Cardiac muscle cell (in vitro differentiated cells and primary cell): ENCODE measurements at regions not wholly inside any gene's neighbourhood (a gene's known extent, or its start where the extent isn't known, plus 50 kb on each side); places are given as distances from the start of the nearest gene placed in this dataset.

Source experiments
- DNase-seq, 2 donors: peaks; one replicate each; pipeline versions ENCODE4 v3.0.0 to v3.0.0-alpha.2; 2010 to 2017; ENCODE audit warnings: low read depth in 1 of 2, low spot score in 1 of 2
- H3K27ac ChIP-seq: fragments of 200-600 bp; sonication (generic); 2 replicates; pipeline ENCODE4 v1.5.1; 2016
- H3K27me3 ChIP-seq: fragments of 200-600 bp; sonication (generic); 2 replicates; pipeline ENCODE4 v1.6.0; 2016; ENCODE audit warnings: control low read depth
- H3K36me3 ChIP-seq: fragments of 200-600 bp; sonication (generic); 2 replicates; pipeline ENCODE4 v1.5.1; 2016; ENCODE audit warnings: control low read depth
- H3K4me1 ChIP-seq: fragments of 200-600 bp; sonication (generic); 2 replicates; pipeline ENCODE4 v1.8.1; 2017; ENCODE audit warnings: low read depth, mild to moderate bottlenecking, mixed run types
- H3K4me3 ChIP-seq: fragments of 200-600 bp; sonication (generic); 2 replicates; pipeline ENCODE4 v1.5.1; 2016; ENCODE audit warnings: mild to moderate bottlenecking
- H3K9me3 ChIP-seq: fragments of 200-600 bp; sonication (generic); 2 replicates; pipeline ENCODE4 v1.5.1; 2017; ENCODE audit warnings: low read depth, mild to moderate bottlenecking, control low read depth
- TF ChIP-seq, protein P1 (sequence below): IDR thresholded peaks from 2 replicates; pipeline ENCODE4 v1.5.1; 2012; ENCODE audit warnings: low read depth, mild to moderate bottlenecking, low read length

DNA sequence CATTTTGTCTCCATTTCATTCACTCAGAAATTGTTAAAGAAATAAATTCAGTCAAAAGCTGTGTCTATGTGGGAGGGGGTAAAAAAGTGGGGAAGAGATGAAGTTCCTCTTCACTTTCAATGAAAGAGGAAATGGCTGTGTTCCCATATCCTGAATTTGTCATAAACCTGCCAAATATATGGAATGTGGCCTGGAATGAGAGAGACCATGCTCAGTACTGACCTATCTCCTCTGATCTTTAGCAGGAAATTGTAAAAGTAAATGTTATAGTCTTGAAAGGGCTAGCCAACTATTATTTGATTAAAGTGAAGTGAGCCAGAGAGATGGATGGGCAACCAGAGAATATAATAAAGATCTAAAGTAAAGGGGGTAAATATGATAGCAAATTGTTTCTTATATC lies 130.3 kb upstream of the C21orf91 start:
- Histone ChIP-seq H3K36me3 (no peaks in the 10 kb centered on the region), H3K4me1 (no peaks in the 10 kb centered on the region), H3K27me3 (no peaks in the 10 kb centered on the region), H3K27ac (no peak overlapping the region), H3K4me3 (no peak overlapping the region), H3K9me3 (no peaks in the 10 kb centered on the region)
- TF ChIP-seq, protein P1, sequence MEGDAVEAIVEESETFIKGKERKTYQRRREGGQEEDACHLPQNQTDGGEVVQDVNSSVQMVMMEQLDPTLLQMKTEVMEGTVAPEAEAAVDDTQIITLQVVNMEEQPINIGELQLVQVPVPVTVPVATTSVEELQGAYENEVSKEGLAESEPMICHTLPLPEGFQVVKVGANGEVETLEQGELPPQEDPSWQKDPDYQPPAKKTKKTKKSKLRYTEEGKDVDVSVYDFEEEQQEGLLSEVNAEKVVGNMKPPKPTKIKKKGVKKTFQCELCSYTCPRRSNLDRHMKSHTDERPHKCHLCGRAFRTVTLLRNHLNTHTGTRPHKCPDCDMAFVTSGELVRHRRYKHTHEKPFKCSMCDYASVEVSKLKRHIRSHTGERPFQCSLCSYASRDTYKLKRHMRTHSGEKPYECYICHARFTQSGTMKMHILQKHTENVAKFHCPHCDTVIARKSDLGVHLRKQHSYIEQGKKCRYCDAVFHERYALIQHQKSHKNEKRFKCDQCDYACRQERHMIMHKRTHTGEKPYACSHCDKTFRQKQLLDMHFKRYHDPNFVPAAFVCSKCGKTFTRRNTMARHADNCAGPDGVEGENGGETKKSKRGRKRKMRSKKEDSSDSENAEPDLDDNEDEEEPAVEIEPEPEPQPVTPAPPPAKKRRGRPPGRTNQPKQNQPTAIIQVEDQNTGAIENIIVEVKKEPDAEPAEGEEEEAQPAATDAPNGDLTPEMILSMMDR = no peak
- DNase-seq = no peak

DNA sequence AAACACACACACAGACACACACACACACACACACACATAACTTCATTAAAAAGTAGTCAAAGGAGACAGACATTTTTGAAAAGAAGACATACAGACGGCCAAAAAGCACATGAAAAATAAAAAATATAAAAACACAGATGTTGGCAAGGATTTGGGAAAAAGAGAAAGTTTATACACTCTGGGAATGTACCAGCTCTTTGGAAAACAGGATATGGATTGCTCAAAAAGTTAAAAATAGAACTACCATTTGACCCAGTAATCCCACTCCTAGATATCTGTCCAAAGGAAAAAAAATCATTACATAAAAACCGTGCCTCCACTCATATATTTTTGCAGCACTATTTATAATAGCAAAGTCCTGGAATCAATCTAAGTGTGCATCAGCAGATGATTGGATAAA lies 128.4 kb upstream of the C21orf91 start:
- no peak overlapping the region for H3K4me3 ChIP-seq
- TF ChIP-seq, protein P1 = no peak
- H3K9me3 ChIP-seq = no peaks in the 10 kb centered on the region
- no peak overlapping the region for H3K27ac ChIP-seq
- no peaks in the 10 kb centered on the region for H3K27me3 ChIP-seq
- H3K36me3 ChIP-seq = no peaks in the 10 kb centered on the region
- no peak for DNase-seq
- no peaks in the 10 kb centered on the region for H3K4me1 ChIP-seq

DNA sequence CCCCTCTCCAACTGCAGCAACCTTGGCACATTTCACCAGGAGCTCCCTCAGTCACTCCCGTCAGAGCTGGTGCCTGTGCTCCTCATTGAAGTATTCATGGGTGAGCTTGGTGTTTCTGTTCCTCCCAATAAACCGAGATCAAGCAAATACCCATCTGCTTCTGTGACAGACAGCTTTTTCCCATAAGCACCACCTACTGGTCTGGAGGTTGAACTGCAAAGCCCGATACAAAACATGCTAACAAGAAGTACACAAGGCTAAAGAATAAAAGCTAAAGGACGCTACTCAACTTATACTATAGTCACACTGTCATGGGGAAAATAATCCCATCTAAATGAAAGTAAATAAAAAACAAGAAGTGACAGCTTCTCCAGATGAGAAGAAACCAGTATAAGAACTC lies 111.9 kb upstream of the C21orf91 start:
- TF ChIP-seq, protein P1 = peak; percentile 19

DNA sequence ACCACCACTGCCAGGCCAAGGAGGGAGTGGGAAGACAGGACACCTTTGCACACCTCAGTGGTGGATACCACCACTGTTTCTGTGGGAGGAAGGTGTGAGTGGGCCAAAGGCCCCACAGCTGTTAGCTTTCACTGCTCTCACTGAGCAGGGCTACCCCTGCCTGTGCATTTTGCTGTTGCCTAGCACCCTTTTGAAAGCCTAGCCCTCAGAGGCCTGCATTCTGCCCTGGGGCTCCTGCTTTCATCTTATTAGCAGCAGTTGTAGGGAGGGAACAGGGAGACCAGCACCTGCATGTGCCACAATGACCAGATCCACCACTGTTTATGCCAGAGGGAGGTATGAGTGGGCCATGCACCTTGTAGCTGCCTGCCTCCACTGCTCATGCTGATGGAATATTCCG lies 110.9 kb upstream of the C21orf91 start:
- Histone ChIP-seq H3K9me3 (no peaks in the 10 kb centered on the region), H3K4me3 (no peak overlapping the region), H3K4me1 (no peaks in the 10 kb centered on the region), H3K27ac (no peak overlapping the region), H3K36me3 (no peaks in the 10 kb centered on the region), H3K27me3 (no peaks in the 10 kb centered on the region)
- DNase-seq = no peak
- TF ChIP-seq, protein P1 = no peak

More for the DNA sequence above, 111.9 kb upstream of the C21orf91 start:
- Histone ChIP-seq H3K27ac (no peak overlapping the region), H3K36me3 (no peaks in the 10 kb centered on the region), H3K4me3 (no peak overlapping the region), H3K27me3 (no peaks in the 10 kb centered on the region), H3K4me1 (no peaks in the 10 kb centered on the region), H3K9me3 (no peaks in the 10 kb centered on the region)
- no peak for DNase-seq

DNA sequence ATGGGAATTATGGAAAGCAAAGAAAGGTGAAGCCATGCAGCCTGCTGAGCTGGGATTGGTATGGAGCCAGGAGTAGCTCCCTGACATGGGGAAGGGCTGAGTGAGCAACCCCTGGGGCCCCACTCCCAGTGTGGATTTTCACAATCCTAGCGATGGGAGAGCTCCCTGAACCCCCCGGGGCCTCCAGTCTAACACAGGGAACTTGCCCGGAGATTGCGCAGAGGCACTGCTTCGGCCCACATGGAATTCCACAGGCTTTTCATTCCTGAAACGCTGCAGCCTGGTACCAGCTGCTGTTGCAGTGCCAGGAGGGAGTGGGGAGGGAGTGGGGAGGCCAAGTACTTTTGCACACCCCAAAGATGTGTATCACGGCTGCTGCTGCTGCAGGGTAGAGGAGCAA lies 110.4 kb upstream of the C21orf91 start:
- no peak for DNase-seq
- H3K36me3 ChIP-seq = no peaks in the 10 kb centered on the region
- no peak overlapping the region for H3K4me3 ChIP-seq
- no peak overlapping the region for H3K27ac ChIP-seq
- H3K9me3 ChIP-seq = no peaks in the 10 kb centered on the region
- H3K27me3 ChIP-seq = no peaks in the 10 kb centered on the region
- TF ChIP-seq, protein P1 = no peak
- H3K4me1 ChIP-seq = no peaks in the 10 kb centered on the region

DNA sequence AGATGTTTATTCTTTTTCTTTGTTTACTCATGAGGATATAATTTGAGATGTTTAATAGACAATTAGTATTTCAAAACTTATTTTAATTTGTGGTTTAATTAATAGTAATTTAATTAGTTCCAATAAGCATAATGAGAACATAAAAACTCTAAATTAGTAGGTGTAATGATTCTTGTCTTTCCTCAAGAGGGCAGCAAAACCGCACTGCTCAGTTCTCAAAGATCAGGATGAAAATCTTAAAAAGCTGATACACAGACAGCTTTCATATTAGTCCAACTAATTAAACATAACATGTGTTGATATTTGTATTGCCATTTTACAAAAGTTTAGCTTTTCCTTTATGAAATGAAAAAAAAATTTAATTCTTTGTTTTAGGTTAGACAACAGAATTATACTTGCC lies 106.7 kb upstream of the C21orf91 start:
- TF ChIP-seq, protein P1 = peak; percentile 50
- Histone ChIP-seq H3K27ac (no peak overlapping the region), H3K4me3 (no peak overlapping the region), H3K27me3 (no peaks in the 10 kb centered on the region), H3K36me3 (no peaks in the 10 kb centered on the region), H3K4me1 (no peaks in the 10 kb centered on the region), H3K9me3 (no peaks in the 10 kb centered on the region)
- DNase-seq = peak; percentile 21 to 32
